ENCODE measurements at regions not wholly inside any gene's neighbourhood (a gene's known extent, or its start where the extent isn't known, plus 50 kb on each side); places are given as distances from the start of the nearest gene placed in this dataset.

- TF ChIP-seq CTCF (IDR thresholded peaks at IDR 0.05; ENCODE audit: low read depth, low read length) (no peak), MYC (IDR thresholded peaks at IDR 0.05; ENCODE audit: low read depth, low read length) (no peak), POLR2A (IDR thresholded peaks at IDR 0.05; ENCODE audit: extremely low read depth, insufficient read length) (no peak), MAX (IDR thresholded peaks at IDR 0.05; ENCODE audit: low read depth, low read length) (no peak)
Observed at GRCh38 chr13:22770891-22771290, 409.9 kb upstream of the SGCG start.
